ENCODE measurements at regions not wholly inside any gene's neighbourhood (a gene's known extent, or its start where the extent isn't known, plus 50 kb on each side); places are given as distances from the start of the nearest gene placed in this dataset.

DNA sequence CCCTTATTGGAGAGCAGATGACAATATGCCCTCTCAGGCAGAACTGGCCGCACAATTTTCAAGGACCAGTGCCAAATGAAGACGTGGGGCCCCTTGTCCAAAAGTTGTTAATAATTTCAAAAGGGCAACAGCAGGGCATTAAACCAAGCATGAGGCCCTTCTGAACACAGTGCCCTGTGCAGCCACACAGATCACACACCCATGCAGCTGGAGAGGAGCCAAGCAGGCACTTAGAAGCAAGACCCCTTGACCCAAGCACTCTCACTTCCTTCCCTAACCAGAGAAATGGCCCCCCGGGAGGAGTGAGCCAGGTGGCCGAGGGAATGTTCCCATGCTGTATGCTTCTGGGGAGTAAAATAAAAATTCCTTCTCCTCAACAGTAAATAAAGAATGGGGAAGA is 114.0 kb upstream of the TMPO start:
- DNase-seq (ENCODE audit: low spot score), result no peak

DNA sequence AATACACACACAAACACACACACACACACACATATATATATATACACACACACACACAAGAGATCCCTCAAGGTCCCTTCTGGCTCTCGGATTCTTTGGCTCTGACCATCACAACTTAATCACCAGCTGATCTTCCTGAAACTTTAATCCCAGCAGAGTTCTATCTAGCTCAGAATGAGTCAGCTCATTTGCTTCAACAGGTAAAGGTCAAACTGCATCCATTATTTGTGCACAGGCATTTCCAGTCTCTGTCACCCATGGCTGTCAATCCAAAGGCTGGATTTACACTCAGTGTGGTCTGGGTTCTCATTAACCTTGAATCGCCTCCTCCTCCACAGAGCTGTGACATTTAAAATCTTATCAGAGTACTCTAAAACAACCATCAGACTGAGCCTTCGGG is 113.3 kb upstream of the TMPO start:
- no peak for DNase-seq (ENCODE audit: low spot score)

DNA sequence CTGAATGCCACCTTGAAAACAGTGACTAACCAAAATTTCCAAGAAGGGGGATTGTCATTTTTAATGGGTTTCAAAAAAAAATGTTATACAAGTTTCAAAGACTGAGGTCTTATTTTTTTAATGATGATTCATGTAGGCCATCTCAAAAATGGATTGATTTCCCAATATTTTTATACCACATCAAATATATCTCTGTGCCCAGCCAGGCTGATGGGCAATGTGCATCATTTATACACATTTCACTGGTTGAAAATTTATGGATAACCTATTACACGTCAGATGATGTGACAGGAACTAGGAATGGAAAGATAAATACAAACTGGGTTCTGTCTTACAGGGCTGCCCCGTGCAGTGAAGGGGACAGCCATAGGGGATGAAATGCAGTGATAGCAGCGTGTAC is 112.7 kb upstream of the TMPO start:
- no peak for DNase-seq (ENCODE audit: low spot score)

DNA sequence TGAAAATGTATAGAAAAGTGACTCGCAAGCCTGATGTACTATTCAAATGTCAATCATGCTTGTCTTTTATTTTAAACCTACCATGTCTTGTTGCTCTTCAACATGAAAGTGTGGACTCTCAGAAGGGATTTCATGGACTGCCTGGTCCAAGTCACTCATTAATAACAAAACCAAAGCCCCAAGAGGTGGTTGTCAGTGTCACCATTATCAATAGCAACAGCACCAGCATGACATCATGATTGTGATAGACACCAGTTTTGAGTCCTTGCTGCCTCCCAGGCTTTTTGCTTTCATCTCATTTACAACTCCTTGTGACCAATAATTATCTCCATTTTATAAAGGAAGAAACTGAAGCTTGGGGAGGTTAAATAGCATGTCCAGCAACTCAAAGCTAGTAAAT is 112.0 kb upstream of the TMPO start:
- DNase-seq (ENCODE audit: low spot score), result no peak

DNA sequence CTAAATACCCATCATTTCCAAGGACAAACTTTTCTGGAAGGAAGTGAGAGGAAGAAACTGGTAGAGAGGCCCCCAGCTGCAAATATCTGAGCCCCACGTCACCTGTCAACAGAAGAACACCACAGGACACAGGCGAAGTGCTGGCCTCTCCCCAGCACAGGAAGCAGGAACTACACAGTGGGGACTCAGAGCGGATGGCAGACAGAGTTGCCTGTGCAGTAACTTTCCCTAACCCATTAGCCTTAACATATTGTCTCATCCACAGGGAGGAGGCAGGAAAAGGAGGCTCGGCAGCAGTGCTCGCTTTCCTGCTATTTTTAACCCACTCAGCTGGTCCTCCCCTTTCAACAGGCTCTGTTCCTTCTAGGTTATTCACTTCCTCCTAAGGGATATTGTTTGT is 111.5 kb upstream of the TMPO start:
- DNase-seq (ENCODE audit: low spot score), result no peak

DNA sequence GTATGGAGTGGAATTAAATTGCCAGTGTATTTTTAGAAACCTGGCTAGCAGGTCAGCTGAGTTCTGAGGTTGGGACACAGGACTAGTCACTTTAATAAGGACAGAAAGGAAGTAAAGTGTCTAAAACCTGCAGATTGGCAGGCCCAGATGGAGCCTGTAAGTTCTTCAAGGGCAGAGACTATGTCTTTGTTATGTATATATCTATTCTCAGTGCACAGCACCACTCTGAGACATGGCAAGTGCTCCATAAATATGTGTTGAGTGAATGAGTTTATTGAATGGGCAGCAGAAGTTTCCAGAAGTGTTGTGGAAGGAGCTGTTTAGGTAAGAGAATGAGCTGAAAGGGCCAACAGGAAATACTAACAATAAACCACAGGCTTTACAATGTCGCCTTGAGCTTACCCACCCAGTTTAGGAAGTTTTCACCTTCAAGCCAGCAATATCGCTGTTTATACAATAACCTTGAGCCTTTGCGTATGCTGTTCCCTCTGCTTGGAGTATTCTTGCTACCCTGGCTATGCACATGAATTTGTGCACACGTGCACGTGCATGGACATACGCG is 109.5 kb upstream of the TMPO start:
- DNase-seq (ENCODE audit: low spot score), result no peak

DNA sequence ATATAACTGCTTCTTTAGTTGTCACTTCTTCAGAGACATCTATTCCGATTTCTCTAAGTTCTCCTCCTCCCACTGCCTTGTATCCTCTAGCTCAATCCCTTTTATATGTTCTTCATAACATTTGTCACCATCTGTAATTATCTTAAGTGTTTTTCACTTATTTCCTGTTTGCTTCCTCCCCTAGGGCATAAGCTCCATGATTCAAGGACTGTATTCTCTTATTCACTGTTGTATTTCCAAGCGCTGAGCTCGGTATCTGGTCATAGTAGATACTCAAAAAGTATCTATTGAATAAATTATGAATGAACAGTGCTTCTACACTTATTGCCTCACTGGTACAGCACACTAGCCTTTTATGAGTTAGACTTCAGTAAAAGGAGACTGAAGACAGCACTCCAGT is 109.0 kb upstream of the TMPO start:
- no peak for DNase-seq (ENCODE audit: low spot score)

DNA sequence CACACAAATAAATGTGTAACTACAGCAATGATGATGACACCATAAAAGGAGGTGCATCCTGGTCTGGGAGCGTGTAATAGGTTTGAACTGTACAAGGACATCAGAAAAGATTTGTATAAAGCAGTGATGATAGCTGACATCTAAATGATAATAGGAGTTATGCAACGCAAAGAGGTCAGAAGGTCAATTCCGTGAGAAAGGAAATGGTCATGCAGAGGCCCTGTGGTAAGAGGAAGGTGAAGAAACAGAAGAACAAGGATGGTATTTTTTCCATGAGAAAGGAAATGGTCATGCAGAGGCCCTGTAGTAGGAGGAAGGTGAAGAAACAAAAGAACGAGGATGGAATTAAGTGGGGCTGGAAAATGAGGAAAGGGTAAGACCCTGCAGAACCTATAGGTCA is 106.7 kb upstream of the TMPO start:
- DNase-seq (ENCODE audit: low spot score), result no peak

DNA sequence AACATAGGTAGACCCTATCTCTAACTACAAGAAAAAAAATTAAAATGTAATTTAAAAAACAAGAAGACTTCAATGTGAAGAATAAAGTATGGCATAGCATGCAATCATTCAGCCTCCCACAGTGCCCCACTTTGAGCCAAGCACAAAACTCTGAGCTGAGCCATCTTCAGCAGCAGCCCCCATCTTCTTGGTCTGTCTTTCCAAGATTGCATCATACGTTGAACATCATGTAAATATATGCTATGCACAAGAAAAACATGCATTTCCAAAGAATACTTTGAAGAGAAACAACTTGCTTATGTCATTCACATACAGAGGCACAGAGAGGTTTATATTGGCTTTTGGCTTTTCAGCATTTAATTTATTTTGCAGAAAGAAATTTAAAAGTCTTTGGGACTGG is 105.8 kb upstream of the TMPO start:
- no peak for DNase-seq (ENCODE audit: low spot score)

DNA sequence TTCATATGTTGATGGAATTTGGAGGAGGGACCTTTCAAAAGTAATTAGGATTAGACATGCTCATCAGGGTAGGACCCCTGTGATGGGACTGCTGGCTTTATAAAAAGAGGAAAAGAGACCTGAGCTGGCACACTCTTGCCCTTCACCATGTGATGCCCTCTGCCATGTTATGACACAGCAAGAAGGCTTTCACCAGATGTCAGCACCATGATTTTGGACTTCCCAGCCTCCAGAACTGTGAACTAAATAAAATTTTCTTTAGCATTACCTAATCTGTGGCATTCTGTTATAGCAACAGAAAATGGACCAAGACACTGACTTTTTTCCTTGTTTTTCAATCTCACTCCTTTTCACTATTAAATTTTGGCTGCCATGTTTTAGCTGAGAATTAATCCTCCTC is 105.0 kb upstream of the TMPO start:
- no peak for DNase-seq (ENCODE audit: low spot score)

DNA sequence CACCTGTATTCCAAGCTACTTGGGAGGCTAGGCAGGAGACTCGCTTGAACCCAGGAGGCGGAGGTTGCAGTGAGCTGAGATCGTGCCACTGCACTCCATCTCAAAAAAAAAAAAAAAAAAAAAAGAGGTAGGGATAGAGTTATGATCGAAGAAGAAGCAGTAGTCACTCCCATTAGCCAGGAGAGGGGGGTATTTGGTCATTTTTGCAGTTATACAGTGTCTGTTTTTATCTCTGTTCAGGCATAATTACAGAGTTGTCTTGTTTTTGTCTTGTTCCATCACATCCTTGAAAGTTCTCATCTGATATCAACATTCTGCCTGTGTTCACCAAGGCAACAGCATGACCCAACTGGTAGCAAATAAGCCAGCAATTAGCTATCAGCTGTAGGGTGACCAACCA is 98.5 kb upstream of the TMPO start:
- DNase-seq (ENCODE audit: low spot score), result no peak

DNA sequence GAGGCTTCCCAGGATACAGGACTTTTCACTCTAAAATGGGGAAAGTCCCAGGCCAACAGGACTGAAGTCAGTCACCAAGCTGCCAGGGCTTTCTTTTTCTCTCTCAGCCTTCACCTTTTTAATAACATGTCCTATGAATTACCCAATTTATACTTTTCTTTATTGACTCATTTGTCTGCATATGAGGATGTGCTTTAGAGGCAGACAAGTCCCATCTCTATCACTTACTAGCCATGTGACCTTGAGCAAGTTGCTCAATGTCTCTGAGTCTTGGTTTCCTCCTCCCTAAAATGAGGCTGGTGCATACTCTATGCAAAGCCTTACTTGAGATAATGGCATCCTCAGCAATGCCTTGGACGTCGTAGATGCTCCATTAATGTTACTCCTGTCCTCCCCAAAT is 98.1 kb upstream of the TMPO start:
- DNase-seq (ENCODE audit: low spot score), result no peak

DNA sequence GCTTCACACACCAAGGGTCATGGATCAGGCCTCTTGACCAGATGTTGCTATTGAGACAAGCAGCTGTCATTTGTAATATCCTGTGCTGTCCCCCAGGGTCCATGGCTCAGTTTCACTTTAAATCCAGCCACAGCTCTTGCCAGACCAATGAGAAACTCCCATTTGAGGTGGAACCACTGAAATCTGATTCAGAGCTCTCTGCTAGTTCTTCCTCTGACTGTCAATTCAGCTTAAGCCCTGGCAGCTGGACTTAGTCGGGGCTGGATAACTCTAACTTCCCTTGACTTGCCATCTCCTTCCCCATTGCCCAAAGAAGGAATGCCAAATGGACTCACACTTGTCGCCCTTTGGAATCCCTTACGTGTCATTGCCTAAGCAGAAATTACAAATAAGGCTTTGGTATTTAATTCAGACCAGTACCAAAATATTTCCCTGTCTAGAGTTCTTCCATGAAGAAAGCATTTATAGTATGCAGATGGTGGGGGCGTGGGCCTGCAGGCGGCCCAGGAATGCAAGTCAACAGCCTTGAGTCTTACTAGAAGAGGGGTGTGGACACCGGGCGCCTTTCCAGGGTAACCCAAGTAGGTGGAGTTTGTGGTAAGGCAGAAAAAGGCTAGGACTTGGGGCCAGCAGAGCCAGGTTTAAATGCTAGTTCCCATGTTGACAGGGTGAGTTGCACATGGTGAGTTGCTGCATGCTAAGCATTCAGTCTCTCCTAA is 96.9 kb upstream of the TMPO start:
- DNase-seq (ENCODE audit: low spot score), result no peak

DNA sequence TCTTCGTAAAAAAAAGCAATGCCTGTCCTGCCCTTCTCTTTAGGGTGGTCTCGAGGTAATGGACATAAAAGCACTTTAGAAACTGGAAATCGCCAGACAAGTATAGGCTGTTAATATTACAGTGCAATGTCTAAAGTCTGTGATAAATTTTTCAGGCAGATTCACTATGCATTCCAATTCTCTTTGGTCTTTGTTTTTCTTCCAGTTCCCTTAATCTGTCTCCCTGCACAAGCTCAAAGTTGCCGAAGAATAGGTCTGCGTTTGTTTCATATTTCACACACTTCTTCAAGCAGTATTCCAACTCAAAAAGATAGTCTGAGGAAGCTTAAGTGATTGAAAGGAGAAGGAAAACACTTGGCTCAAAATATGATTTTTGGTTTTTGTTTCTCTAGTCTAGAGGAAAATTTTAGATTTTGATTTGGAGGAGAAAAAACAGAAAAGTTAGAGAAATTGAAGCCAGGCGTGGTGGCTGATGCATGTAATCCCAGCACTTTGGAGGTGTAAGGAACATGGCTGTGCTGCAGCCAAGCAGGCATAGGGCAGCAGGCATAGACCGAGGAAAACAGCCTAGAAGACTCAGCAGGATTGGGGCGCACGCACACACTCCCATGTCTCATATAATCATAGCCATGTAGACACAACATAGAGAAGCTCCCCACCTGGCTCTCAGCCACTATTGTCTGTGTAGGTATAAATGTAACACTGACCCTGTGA is 96.2 kb upstream of the TMPO start:
- DNase-seq (ENCODE audit: low spot score), result no peak

DNA sequence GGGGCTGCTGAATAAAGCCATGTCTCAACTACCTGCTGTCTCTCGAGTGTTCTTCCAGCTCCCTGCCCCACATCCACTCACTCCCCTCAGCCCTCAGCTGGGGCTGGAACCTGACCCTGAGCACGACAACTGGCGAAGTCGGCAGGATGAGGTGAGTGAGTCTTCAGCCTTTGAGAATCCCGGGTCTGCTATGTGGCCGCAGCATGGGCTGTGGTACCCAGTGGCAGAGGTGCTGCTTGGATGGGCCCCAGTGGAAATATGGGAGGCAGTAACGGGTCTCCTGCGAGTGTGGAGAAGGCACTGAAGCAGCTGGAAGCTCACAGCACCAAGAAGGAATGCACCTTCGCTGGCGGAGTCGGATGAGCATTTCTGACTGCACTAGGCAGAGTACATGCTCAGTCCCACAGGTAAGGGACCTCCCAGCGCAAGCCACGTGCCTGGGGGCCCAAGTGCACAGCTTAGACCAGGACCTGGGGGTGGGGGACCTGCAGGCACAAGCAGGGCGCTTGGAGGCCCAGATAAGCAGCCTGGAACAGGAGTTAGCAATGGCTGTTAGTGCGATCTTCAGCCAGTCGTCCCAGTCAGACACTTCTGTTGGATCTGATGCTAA is 95.5 kb upstream of the TMPO start:
- DNase-seq (ENCODE audit: low spot score), result no peak

DNA sequence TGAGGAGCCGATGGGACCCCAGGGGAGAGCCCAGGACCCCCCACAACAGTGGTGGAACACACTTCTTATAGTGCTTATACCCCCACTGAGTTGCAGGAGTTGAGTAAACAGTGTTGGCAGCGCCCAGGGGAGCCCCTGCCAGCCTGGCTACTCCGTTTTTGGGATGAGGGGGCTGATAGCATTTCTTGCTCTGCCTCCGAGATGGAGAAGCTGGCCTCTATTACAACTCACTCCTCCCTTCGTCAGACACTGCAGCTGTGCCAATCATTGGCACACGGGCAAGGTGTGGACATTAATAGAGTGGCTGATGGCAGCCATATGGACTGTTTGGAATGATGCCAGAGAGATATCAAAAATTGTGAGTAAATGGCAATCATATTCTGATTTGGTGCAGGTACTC is 94.9 kb upstream of the TMPO start:
- no peak for DNase-seq (ENCODE audit: low spot score)

DNA sequence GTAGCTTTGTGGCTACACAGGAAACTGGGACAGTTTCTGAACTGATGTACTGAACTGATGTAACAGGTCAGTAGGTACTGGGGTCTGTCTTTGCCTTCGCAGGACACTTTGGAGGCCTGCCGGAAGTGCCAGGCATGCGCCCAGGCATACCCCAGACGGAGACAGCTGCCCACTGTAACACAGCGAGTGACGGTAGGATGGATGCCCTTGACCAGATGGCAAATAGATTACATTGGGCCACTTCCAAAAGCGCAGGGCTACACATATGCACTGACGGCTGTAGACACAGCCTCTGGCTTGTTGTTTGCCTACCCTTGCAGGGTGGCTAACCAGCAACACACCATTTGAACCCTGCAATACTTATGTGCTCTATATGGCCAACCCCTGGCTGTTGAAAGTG is 94.1 kb upstream of the TMPO start:
- no peak for DNase-seq (ENCODE audit: low spot score)

DNA sequence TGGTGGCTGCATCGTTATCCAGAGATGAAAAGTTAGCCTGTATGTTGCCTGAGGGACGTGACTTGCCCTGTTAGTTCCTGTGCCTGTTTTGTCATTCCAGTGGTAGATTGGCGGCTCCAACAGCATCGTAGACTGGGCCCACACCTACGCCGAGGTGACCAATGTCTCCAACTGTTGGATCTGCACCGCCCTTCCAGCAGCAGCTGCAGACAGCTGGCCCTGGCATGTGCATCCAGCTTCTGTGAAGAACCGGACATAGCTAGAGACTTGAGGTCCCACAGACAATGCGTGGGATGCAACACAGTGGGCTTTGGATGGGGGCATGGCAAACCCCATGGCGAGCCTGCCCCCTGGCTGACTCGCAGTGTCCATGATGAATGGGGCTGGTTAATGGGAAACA is 93.0 kb upstream of the TMPO start:
- DNase-seq (ENCODE audit: low spot score), result no peak

DNA sequence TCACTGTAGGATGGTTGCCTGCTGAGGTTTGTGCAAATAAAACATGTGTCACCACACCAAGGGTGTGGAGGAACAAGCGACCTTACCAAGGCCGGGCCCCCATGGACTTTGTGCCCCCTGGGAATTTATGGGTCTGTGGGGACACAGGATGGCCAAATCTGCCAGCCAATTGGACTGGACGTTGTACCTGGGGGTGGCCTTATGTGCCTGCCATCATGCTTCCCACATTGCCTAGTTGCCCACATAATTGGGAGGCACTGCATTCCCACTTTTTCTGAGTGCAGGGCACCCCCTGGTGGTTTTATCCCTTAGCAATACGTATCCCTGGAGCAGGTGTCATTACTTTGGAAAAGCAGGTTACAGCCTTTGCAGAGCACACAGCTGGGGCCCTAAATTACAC is 92.6 kb upstream of the TMPO start:
- no peak for DNase-seq (ENCODE audit: low spot score)

DNA sequence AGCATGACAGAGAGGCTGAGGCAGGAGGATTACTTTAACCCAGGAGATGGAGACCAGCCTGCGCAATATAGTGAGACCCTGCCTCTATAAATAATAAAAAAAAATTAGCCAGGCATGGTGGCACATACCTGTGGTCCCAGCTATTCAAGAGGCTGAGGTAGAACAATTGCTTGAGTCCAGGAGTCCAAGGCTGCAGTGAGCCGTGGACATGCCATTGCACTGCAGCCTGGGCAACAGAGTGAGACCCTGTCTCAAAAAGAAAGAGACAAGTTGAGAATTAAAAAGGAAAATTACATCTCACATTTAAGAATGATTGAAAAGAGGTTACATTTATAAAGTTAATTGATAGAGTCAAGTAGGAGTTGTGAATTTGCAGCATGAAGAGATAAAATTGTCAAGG is 91.4 kb upstream of the TMPO start:
- DNase-seq (ENCODE audit: low spot score), result no peak

DNA sequence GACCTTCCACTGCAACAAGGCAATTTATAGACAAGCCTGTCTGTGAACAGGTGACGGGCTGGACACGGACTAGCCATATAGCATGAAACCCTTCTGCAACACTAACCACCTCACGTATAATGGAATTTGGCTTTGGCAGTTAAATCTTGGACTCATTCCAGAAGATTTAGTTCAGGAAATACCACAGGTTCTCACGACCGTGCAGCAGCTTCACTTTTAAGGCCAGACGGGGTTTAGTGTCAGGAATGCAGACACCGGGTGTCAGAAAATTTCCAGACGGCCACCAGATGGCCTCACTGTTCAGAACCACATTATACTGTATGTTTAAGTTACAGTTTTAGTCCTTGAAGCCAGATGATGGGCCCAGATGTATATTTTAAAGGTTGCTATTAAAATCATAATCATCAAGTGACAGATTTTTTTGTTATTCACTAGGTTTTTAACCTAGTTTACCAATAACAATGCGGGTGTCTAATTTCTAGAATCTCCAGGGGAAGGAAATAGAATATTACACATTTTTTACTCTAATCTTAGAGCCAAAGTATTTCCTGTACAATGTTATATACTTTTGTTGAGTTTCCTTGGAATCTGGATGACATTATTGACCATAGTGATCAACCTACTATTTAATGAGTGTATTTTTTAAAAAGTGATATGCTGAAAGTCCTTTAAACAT is 90.5 kb upstream of the TMPO start:
- DNase-seq (ENCODE audit: low spot score), result peak; percentile 76

DNA sequence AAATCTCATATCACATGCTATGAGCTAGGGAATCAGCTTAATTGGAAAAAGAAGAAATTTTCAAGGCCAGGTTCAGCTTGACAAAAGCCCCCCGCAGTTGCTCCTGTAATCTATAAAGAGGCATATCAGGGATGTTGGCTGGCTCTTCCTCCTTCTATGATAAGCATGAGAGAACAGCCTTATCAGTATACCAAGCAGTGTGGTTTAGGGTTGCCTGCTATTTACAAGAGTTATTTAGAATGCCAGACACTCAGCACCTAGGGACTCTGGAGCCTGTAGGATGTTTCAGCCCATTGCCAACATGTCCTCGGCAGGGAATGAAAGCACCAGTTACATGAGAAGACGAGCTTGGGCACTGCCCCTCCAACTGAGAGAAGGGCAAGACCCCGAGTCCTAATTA is 89.5 kb upstream of the TMPO start:
- DNase-seq (ENCODE audit: low spot score), result no peak

DNA sequence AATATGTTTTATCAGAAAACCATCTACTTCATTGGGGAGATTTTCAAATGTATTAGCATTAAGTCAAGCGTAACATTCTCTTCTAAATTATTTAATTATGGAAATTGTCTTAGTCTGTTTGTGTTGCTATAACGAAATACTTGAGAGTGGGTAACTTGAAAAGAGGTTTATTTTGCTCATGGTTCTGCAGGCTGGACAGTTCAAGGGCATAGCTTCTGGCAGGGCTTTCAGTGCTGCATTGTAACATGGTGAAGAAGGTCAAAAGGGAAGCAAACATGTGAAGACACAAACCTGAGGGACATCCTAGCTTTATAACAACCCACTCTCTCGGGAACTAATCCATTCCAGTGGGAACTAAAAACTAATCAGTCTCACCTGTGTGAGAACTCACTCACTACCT is 84.3 kb upstream of the TMPO start:
- DNase-seq (ENCODE audit: low spot score), result no peak
